Mesodermal cell (in vitro differentiated cells): ENCODE measurements at regions not wholly inside any gene's neighbourhood (a gene's known extent, or its start where the extent isn't known, plus 50 kb on each side); places are given as distances from the start of the nearest gene placed in this dataset.

ENCODE experiments used
- H3K27ac ChIP-seq: 2 replicates; pipeline ENCODE4 v1.7.0; 2013; ENCODE audit warnings: mild to moderate bottlenecking, low read depth, low read length, moderate library complexity; ENCODE audit not compliant: severe bottlenecking
- H3K36me3 ChIP-seq: 2 replicates; pipeline ENCODE4 v1.7.1; 2013; ENCODE audit warnings: mild to moderate bottlenecking, low read length, moderate library complexity; ENCODE audit not compliant: control insufficient read depth, insufficient read depth
- H3K4me1 ChIP-seq: one replicate; pipeline ENCODE4 v1.7.1; 2013; ENCODE audit warnings: mild to moderate bottlenecking, low read length; ENCODE audit not compliant: insufficient read depth, control insufficient read depth, poor library complexity, severe bottlenecking
- H3K4me3 ChIP-seq: 2 replicates; pipeline ENCODE4 v1.7.0; 2013; ENCODE audit warnings: low read length, control low read depth, mild to moderate bottlenecking; ENCODE audit not compliant: insufficient read depth, poor library complexity, severe bottlenecking; ENCODE audit errors: extremely low read depth
- H3K9me3 ChIP-seq: 2 replicates; pipeline ENCODE4 v1.7.1; 2013; ENCODE audit warnings: mild to moderate bottlenecking, low read length, moderate library complexity; ENCODE audit not compliant: control insufficient read depth
- WGBS, 2 experiments: methylation state at CpG; one replicate each; pipeline ENCODE4 v1.1.5; 2013; ENCODE audit warnings: missing lambda C conversion rate in 2 of 2; ENCODE audit not compliant: insufficient coverage in 2 of 2; 5-methylcytosine and 5-hydroxymethylcytosine counted together

DNA sequence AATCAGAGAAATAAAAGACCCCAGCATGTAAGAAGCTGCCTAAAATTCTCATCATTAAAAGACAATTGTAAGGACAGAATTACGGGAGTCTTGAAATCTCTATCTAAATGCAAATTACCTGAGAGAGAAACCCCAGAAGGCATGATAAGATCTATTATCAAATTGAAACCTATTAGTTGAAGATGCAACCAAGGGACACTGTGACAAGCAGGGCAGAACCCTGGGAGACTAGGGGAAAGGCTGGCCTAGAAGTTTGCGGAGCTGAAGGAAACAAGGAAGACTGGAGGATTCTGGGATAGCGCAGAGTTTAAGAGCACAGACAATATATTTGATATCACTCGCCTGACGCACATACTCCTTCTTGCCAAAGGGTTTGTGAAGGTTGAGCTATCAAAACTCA is 319.5 kb upstream of the CHAC2 start:
- 79 to 98% methylated on average over 4 of the region's 5 CpGs for WGBS, 2 experiments
- no peaks in the 10 kb centered on the region for H3K36me3 ChIP-seq
- no peak overlapping the region for H3K4me3 ChIP-seq
- no peaks in the 10 kb centered on the region for H3K4me1 ChIP-seq
- H3K9me3 ChIP-seq, result no peaks in the 10 kb centered on the region
- no peak overlapping the region for H3K27ac ChIP-seq

DNA sequence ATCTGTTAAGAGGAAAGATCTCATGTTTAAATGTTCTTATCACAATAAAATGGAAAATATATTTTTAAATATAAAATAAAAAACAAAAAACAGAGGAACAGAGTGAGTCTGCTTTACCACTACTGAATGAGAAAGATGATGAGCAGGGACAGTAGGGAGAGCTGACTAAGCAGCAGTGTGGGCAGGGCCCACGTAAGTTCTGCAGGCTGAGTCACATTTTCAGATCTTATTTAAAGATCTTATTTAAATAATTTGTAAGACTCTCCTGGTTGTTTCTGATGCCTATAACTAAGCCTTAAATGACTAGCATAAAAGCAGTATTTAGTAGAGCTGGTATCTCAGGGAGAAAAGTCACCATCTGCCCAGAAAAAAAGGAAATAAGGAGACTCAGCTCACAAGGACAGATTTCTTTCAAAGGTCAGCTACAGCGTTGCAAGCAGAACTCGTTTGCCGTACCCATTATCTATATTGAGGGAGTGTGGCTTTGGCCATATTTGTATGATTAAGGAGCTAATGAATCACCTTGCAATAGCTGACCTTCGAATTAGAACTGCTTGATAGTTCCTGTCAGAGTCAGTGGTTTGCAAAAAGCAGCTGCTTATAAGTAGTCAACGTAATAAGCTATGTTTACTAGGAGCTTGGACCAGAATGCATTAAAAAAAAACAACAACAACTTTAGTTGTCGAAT is 322.1 kb upstream of the CHAC2 start:
- Histone ChIP-seq H3K4me3 (no peak overlapping the region), H3K4me1 (no peaks in the 10 kb centered on the region), H3K27ac (no peak overlapping the region), H3K9me3 (no peaks in the 10 kb centered on the region), H3K36me3 (no peaks in the 10 kb centered on the region)
- 73 to 91% methylated on average over 3 to 4 of the region's 7 CpGs for WGBS, 2 experiments

DNA sequence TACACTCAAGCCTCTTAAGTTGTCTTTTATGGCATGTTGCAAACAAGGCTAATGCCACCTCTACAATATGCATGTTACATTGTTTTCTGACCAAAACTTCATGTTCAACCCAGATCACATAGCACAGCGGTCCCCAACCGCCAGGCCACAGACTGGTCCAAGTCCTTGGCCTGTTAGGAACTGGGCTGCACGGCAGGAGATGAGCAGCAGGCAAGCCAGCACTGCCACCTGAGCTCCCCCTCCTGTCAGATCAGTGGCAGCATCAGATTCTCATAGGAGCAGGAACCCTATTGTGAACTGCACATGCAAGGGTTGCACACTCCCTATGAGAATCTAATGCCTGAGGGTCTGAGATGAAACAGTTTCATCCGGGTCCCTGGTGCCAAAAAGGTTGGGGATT is 324.8 kb upstream of the CHAC2 start:
- no peaks in the 10 kb centered on the region for H3K4me1 ChIP-seq
- 68 to 69% methylated on average over 4 of the region's 4 CpGs for WGBS, 2 experiments
- no peak overlapping the region for H3K27ac ChIP-seq

DNA sequence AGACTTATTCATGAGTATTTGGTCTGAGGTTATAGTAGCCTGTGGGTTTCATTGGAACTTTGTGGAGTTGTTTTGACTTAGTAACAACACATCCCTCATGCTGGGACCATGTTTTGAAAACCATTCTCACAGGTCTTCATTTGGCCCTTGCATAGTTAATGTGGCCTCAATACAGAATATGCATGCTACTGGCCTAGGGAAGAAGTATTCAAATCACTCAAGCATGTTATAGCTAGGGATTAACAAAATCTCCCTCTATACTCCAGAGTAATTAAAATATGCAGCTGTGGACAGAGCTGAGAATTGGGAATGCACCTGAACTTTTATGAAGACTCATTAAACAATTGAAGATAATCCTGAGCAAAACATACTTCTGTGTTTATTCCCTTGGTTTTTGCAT is 325.5 kb upstream of the CHAC2 start:
- no peaks in the 10 kb centered on the region for H3K9me3 ChIP-seq
- no peaks in the 10 kb centered on the region for H3K36me3 ChIP-seq
- no peaks in the 10 kb centered on the region for H3K4me1 ChIP-seq
- no peak overlapping the region for H3K27ac ChIP-seq
- H3K4me3 ChIP-seq, result no peak overlapping the region

More for the DNA sequence above, 324.8 kb upstream of the CHAC2 start:
- Histone ChIP-seq H3K4me3 (no peak overlapping the region), H3K36me3 (no peaks in the 10 kb centered on the region), H3K9me3 (no peaks in the 10 kb centered on the region)

DNA sequence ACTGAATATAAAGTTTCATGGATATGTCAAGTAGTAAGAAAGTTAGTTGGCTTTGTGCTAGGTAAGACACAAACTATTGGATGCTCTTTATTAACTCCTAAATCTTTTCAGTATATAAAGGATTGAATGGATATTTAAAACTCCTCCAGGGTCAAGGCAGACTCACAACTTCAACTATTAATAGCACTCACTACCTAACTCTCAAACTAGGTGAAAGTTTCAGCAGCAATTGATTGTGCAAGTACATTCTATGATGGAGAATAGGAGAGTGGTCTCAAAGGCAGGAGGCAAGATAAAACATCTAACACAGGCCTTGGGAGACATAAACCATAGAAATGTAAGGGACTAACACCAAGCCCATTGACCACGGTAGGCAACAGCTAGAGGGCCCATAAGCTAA is 328.9 kb upstream of the CHAC2 start:
- 100% methylated on average over 1 of the region's 1 CpG; no CpG with 5 or more reads in 1 of the 2 experiments for WGBS, 2 experiments
- H3K27ac ChIP-seq, result no peak overlapping the region
- H3K4me3 ChIP-seq, result no peak overlapping the region
- H3K4me1 ChIP-seq, result no peaks in the 10 kb centered on the region
- H3K36me3 ChIP-seq, result no peaks in the 10 kb centered on the region
- H3K9me3 ChIP-seq, result no peaks in the 10 kb centered on the region

DNA sequence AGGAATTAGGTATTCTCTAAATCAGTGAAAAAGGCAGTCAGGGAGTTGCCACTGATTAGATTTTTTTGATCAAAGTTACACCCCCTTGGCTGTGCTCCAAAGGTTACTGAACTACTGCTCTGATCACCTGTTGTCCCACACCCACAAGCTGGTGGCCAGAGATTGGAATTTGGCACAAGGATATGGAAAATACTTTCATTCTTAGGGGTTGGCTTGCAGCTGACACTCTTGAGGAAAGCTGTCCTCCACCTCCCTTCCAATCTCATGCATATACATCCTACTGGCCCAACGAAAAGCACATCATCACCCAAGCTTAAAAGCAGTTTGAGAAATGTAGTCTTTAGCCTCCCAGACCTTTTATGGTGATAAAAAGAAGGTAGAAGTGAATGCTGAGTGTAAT is 329.5 kb upstream of the CHAC2 start:
- Histone ChIP-seq H3K4me1 (no peaks in the 10 kb centered on the region), H3K4me3 (no peak overlapping the region), H3K36me3 (no peaks in the 10 kb centered on the region), H3K9me3 (no peaks in the 10 kb centered on the region), H3K27ac (no peak overlapping the region)
- no CpG with 5 or more reads among the region's 1 CpG for WGBS, 2 experiments

DNA sequence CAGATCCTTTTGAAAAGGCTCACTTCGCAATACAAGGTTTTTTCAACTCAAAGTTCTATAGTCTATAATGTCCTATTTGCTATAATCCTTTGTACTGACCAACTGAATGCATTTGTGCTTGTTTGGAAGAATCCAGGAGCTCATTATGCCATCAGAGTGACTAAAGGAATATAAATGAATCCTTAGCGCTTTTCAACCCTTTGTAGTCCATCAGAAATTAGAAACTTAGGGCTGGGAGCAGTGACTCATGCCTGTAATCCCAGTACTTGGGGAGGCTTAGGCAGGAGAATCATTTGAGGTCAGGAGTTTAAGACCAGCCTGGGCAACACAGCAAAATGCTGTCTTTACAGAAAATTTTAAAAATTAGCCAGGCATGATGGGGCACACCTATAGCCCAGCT is 330.2 kb upstream of the CHAC2 start:
- Histone ChIP-seq H3K27ac (no peak overlapping the region), H3K36me3 (no peaks in the 10 kb centered on the region), H3K9me3 (no peaks in the 10 kb centered on the region), H3K4me1 (no peaks in the 10 kb centered on the region), H3K4me3 (no peak overlapping the region)
- WGBS, 2 experiments, result 71 to 100% methylated on average over 1 of the region's 2 CpGs

DNA sequence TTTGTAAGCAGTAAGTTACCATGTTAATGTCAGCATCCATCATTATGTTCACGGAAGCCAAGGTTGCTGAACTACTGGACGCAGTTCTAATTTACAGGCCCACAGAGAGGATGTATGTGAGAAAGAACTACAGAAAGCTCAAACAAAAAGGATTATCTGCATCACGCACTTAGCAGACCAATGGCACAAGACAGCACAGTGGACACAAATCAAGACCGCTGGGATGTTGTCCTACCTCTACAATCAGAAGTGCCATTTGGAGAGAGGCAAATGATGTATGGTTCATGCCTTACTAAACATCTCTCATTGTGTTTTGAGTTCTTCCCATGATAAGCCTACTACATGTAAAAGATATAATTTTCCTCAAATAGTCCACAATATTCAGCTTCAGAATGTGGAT is 330.7 kb upstream of the CHAC2 start:
- H3K9me3 ChIP-seq, result no peaks in the 10 kb centered on the region
- WGBS, 2 experiments, result 92 to 93% methylated on average over 2 to 3 of the region's 4 CpGs
- no peaks in the 10 kb centered on the region for H3K4me1 ChIP-seq
- H3K27ac ChIP-seq, result no peak overlapping the region
- H3K36me3 ChIP-seq, result no peaks in the 10 kb centered on the region
- H3K4me3 ChIP-seq, result no peak overlapping the region

DNA sequence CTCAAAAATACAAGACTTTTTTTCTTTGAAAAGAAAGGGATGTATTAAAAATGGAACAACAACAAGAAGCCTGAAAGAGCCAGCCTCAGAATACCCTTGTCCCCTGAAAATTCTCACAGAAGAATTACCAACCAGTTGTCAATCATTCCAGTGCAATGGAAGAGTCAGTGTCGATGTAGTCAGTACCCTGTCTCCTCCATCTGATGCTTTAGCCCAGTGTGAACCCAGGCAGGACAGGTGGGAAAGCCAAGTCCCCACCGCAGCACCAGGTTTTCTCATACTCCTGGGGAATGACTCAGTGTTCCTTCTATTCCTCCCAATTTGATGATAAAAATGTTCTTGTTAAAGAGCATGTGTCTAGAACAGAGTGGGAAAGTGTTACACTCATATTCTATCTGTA is 332.0 kb upstream of the CHAC2 start:
- 74% methylated on average over 2 of the region's 2 CpGs; no CpG with 5 or more reads in 1 of the 2 experiments for whole genome bisulfite sequencing, 2 experiments
- no peaks in the 10 kb centered on the region for H3K4me1 ChIP-seq
- H3K4me3 ChIP-seq, result no peak overlapping the region
- H3K27ac ChIP-seq, result no peak overlapping the region
- no peaks in the 10 kb centered on the region for H3K36me3 ChIP-seq
- H3K9me3 ChIP-seq, result no peaks in the 10 kb centered on the region

DNA sequence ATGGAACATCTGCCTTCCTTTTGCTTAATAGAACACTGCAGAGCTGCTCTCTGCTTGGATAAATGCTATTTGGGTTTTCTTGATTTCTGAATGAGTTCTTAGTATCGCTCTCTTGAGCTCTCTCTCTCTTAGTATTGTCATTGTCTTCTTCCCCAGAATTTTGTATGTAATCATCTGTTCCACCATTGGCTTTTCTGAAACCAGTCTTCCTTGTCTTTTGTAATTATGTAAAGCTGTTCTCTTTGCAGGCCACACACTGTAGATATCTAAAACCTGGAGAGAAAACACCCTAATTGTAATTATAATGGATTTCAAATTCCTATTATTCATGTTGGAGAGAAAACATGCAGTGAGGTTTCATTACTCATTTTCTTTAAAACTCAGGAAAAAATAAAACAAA is 333.1 kb upstream of the CHAC2 start:
- H3K4me3 ChIP-seq, result no peak overlapping the region
- WGBS, 2 experiments, result 40% methylated on average over 1 of the region's 1 CpG; no CpG with 5 or more reads in 1 of the 2 experiments
- H3K9me3 ChIP-seq, result no peaks in the 10 kb centered on the region
- no peaks in the 10 kb centered on the region for H3K36me3 ChIP-seq
- H3K27ac ChIP-seq, result no peak overlapping the region
- no peaks in the 10 kb centered on the region for H3K4me1 ChIP-seq

DNA sequence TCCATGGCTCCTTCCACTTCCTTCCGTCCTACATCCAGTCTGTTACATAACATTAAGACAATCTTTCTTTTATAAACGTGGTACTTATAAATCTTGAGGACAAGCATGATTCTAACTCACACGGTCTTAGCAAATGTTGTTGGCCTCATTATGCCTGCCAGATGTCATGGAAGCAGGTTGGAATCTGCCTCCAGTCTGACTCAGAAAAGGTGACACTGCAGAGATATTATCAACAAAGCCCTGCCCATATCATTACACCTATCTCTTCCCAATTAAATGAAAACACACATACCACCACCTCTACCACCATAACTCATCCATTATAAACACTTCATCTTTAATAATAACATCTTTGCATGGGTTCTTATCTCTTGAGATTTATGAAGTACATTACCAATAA is 334.7 kb upstream of the CHAC2 start:
- H3K9me3 ChIP-seq, result no peaks in the 10 kb centered on the region
- WGBS, 2 experiments, result 70 to 84% methylated on average over 3 of the region's 3 CpGs
- no peak overlapping the region for H3K27ac ChIP-seq
- no peaks in the 10 kb centered on the region for H3K4me1 ChIP-seq
- no peaks in the 10 kb centered on the region for H3K36me3 ChIP-seq
- H3K4me3 ChIP-seq, result no peak overlapping the region
